Stimulated activated CD4-positive, alpha-beta T cell treated with anti-CD3 and anti-CD28 coated beads, Interleukin-1b, Interleukin-23, amount 100 ng/mL, for 24 hours (primary cell): ENCODE measurements at regions not wholly inside any gene's neighbourhood (a gene's known extent, or its start where the extent isn't known, plus 50 kb on each side); places are given as distances from the start of the nearest gene placed in this dataset.
"Not testable (repeated sequence)": the region's sequence is repeated elsewhere in the genome, so short reads cannot be mapped to it uniquely, and the experiment has no call there.

Experiments
- DNase-seq, 4 experiments: peaks; one replicate each; pipeline ENCODE4 v3.0.0-alpha.2; 2020; ENCODE audit warnings: low read depth in 4 of 4, low spot score in 1 of 4

GRCh38 chr21:35810431-35810970, 249.8 kb downstream of the SETD4 start:
- DNase-seq = no peak

- no peak for DNase-seq
Measured at GRCh38 chr21:35801391-35801790, 258.9 kb downstream of the SETD4 start.

GRCh38 chr21:35800796-35801385, 259.4 kb downstream of the SETD4 start:
- DNase-seq = not testable (repeated sequence)

- no peak for DNase-seq
Measured at GRCh38 chr21:35796844-35797243, 263.5 kb downstream of the SETD4 start.

GRCh38 chr21:35794527-35794926, 265.8 kb downstream of the SETD4 start:
- not testable (repeated sequence) for DNase-seq

- DNase-seq = no peak
Measured at GRCh38 chr21:35792569-35793305, 267.6 kb downstream of the SETD4 start.

- no peak for DNase-seq
Measured at GRCh38 chr21:35791541-35792325, 268.6 kb downstream of the SETD4 start.

- no peak for DNase-seq
Measured at GRCh38 chr21:35783721-35784120, 276.6 kb downstream of the SETD4 start.

- no peak for DNase-seq
Measured at GRCh38 chr21:35782667-35783066, 277.7 kb downstream of the SETD4 start.

GRCh38 chr21:35780983-35781382, 279.3 kb downstream of the SETD4 start:
- no peak for DNase-seq

- DNase-seq = no peak
Measured at GRCh38 chr21:35779690-35780570, 280.4 kb downstream of the SETD4 start.

GRCh38 chr21:35779167-35779566, 281.2 kb downstream of the SETD4 start:
- DNase-seq = no peak

GRCh38 chr21:35777081-35777480, 283.2 kb downstream of the SETD4 start:
- no peak for DNase-seq

GRCh38 chr21:35775778-35776544, 284.4 kb downstream of the SETD4 start:
- DNase-seq = no peak

GRCh38 chr21:35770101-35770945, 290.0 kb downstream of the SETD4 start:
- DNase-seq = no peak

GRCh38 chr21:35768187-35768586, 292.1 kb downstream of the SETD4 start:
- no peak for DNase-seq

GRCh38 chr21:35764586-35764985, 295.7 kb downstream of the SETD4 start:
- DNase-seq = no peak

GRCh38 chr21:35764077-35764476, 296.2 kb downstream of the SETD4 start:
- DNase-seq = no peak

GRCh38 chr21:35754583-35754982, 305.7 kb downstream of the SETD4 start:
- no peak for DNase-seq
